ENCODE measurements at regions not wholly inside any gene's neighbourhood (a gene's known extent, or its start where the extent isn't known, plus 50 kb on each side); places are given as distances from the start of the nearest gene placed in this dataset.

DNA sequence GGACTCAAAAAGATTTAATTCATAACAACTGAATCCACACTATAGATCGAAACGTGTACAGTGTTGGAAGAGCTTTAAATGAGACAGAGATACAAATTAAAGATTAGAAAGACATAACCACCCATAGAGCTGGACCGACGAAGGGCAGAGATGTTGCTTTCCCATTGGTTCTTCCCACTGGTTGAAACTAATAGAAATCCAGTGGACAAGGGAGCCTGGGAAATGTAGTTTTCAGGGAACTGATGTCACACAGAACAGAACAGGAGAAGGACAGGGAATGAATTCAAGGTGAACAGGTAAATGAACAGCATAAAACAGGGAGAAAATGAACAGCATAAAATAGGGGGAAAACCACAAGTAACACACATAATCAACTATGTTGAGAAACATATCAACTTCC lies 328.7 kb downstream of the ZNF621 start:
- TF ChIP-seq, protein P1, sequence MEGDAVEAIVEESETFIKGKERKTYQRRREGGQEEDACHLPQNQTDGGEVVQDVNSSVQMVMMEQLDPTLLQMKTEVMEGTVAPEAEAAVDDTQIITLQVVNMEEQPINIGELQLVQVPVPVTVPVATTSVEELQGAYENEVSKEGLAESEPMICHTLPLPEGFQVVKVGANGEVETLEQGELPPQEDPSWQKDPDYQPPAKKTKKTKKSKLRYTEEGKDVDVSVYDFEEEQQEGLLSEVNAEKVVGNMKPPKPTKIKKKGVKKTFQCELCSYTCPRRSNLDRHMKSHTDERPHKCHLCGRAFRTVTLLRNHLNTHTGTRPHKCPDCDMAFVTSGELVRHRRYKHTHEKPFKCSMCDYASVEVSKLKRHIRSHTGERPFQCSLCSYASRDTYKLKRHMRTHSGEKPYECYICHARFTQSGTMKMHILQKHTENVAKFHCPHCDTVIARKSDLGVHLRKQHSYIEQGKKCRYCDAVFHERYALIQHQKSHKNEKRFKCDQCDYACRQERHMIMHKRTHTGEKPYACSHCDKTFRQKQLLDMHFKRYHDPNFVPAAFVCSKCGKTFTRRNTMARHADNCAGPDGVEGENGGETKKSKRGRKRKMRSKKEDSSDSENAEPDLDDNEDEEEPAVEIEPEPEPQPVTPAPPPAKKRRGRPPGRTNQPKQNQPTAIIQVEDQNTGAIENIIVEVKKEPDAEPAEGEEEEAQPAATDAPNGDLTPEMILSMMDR (IDR thresholded peaks at IDR 0.05) = no peak
- no peak for TF ChIP-seq ZFX (IDR thresholded peaks at IDR 0.05; ENCODE audit: borderline replicate concordance)
